ENCODE measurements at regions not wholly inside any gene's neighbourhood (a gene's known extent, or its start where the extent isn't known, plus 50 kb on each side); places are given as distances from the start of the nearest gene placed in this dataset.

DNA sequence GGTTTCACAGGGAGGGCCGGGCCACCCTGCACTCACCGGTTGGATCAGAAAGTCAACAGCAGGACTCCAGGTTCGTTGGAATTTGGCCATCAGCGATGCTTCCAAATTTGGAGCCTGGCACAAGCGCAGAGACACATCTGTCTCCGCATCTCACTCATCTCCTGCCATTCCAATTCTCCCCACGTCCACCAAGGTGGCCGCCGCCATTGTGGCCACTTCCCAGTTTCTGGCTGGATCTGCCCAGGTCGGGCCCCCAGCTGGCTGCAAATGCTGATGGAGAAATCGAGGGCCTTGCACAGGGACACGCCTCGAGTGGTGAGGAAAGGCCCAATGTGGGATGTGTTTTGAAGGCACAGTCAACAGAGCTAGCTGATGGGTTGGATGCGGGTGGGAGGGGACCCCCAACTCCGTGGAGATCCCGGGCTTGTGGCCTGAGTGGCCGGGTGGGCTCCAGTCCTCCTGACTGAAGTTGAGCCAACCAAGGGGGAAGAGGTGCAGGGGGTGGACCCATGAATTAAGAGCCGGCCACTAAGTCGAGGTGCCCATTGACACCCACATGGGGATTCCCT lies 102.7 kb downstream of the CRYAA start:
- H3K4me3 ChIP-seq (ENCODE audit: low read depth, low read length) = no peak overlapping the region
- in situ Hi-C loops (cut with HindIII; ENCODE audit: low sequenced_read_pairs) = no loop called here
- TF ChIP-seq, protein P1, sequence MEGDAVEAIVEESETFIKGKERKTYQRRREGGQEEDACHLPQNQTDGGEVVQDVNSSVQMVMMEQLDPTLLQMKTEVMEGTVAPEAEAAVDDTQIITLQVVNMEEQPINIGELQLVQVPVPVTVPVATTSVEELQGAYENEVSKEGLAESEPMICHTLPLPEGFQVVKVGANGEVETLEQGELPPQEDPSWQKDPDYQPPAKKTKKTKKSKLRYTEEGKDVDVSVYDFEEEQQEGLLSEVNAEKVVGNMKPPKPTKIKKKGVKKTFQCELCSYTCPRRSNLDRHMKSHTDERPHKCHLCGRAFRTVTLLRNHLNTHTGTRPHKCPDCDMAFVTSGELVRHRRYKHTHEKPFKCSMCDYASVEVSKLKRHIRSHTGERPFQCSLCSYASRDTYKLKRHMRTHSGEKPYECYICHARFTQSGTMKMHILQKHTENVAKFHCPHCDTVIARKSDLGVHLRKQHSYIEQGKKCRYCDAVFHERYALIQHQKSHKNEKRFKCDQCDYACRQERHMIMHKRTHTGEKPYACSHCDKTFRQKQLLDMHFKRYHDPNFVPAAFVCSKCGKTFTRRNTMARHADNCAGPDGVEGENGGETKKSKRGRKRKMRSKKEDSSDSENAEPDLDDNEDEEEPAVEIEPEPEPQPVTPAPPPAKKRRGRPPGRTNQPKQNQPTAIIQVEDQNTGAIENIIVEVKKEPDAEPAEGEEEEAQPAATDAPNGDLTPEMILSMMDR (IDR thresholded peaks at IDR 0.05; ENCODE audit: low read depth, low read length, missing control alignments) = no peak
- DNase-seq (ENCODE audit: low read depth) = no peak

DNA sequence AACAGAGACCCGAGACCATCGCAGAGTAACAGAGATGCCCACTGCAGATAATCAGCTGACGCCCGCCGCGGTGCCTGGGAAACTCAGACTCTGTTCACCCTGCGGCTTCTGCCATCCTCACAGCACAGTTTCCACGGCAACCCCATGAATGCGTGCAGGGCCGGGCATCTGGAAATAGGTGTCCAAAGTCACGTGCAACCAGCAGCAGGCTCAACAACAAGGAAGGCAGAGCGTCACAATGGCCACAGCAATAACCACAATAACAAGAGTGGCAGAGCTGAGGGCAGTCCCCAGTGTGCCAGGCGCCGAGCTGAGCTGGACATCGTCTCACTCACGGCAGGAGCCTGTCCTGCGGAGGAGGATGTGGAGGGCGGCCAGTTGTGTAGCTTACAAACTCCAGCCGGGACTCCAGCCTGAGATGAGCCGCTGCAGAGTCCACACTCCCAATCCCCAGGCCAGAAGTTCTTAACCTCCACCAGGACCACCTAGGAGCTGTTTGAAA lies 102.0 kb downstream of the CRYAA start:
- TF ChIP-seq, protein P1 (IDR thresholded peaks at IDR 0.05; ENCODE audit: low read depth, low read length, missing control alignments) = no peak
- in situ Hi-C loops (cut with HindIII; ENCODE audit: low sequenced_read_pairs) = no loop called here
- no peak for DNase-seq (ENCODE audit: low read depth)
- no peak overlapping the region for H3K4me3 ChIP-seq (ENCODE audit: low read depth, low read length)

DNA sequence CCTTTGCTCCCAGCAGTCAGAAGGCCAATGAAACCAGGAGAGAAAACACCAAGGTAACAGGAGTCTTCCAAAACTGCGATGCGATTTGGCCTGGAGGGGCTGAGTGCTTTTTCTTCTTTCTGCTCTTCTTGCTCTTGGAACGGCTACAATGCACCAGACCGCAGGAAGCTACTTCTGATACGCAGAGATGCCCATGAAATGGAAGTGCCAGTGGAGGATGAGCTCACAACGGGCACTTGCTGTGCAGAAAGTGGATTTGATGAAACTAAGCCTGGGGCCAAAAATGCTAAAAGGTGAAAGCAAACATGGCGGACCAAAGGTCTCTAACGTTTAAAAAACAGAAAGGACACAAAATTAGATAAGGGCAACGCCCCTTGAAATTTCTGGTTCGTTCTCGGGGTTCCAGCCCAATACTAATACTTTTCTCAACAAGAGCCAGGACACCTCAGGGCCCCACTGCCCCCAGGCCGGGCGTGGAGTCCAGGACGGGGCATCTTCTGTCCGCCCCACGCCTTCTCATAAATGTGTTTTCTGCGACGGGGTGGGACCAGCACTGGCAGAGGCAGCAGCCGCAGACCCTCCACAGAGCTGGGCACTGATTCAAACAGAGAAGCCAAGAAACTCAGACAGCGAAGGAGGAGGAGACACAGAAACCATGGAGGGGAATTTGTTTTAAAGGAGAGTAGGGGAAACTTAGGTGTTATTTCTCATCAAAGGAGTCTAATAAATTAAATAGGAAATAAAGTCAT lies 101.3 kb downstream of the CRYAA start:
- no peak for DNase-seq (ENCODE audit: low read depth)
- no peak overlapping the region for H3K4me3 ChIP-seq (ENCODE audit: low read depth, low read length)
- in situ Hi-C loops (cut with HindIII; ENCODE audit: low sequenced_read_pairs) = no loop called here
- TF ChIP-seq, protein P1 (IDR thresholded peaks at IDR 0.05; ENCODE audit: low read depth, low read length, missing control alignments) = no peak

DNA sequence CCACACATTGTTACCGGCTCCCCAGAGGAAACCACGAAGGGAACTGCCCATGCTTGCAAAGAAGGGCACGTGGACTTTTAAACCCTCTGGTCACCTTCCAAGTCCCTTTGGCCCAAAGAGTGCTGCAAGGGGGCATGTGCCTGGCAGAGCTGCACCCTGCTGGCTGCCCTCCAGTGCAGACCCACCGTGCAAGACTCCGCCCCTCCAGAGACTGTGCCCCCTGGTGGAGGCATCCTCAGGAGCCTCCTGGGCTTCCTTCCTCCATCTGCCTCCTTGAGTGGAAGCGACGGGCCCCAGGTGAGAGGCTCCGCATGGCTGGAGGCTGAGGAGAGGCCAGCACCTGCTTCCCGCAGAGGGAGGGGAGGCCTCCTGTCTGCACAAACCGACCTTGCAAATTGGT lies 100.6 kb downstream of the CRYAA start:
- DNase-seq (ENCODE audit: low read depth) = no peak
- H3K4me3 ChIP-seq (ENCODE audit: low read depth, low read length) = no peak overlapping the region
- in situ Hi-C loops (cut with HindIII; ENCODE audit: low sequenced_read_pairs) = no loop called here
- TF ChIP-seq, protein P1 (IDR thresholded peaks at IDR 0.05; ENCODE audit: low read depth, low read length, missing control alignments) = peak; percentile 26

DNA sequence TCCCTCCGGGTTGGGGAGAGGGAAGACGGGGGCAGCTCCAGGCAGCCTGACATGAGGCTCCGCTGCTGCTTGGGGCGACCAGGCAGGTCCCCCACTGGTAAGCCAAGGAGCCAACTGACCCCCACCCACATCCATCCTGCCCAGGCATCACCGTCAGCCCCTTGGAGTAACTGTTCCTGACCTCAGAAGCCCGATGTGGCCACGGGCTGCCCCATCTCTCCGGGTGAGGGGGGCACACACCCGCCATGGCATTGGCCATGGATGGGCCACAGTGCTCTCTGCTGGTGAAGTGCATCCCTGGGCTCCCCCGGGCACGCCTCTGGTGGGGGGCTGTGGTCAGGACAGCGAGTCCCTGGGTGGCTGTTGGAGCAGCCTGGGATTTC lies 100.0 kb downstream of the CRYAA start:
- in situ Hi-C loops (cut with HindIII; ENCODE audit: low sequenced_read_pairs) = no loop called here
- TF ChIP-seq, protein P1 (IDR thresholded peaks at IDR 0.05; ENCODE audit: low read depth, low read length, missing control alignments) = no peak
- no peak for DNase-seq (ENCODE audit: low read depth)

DNA sequence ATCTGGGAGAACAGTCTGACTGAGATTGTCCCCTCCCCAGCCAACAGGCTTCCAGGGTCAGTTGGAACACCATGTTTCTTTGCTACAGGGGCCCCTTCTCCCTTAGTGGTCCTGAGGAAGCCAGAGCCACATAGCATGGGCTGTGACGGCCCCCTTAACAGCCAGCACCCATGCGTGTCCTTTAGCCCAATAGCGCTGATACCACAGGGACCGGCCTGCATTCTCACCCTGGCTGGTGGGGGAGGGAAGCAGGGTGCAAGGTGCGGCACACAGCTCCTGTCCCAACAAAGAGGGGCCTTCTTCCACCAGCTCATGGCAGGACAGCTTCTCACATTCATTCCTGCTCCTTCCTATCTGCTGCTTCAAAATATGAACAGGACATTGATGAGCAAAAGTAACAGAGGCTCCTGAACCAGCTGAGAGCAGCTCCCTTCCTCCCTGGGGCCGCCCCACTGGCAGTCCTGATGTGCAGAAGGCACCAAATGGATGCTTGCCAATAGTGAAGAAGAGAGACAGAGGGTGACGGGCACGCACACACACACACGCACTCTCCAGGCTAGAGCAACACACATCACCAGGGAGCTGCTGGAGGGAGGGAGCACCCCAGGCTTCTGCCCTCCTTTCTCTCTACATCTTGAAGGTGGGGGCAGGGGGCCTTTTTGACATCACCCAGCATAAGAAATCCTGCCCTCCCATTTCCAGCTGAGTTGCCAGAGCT lies 99.4 kb downstream of the CRYAA start:
- TF ChIP-seq, protein P1 (IDR thresholded peaks at IDR 0.05; ENCODE audit: low read depth, low read length, missing control alignments) = no peak
- in situ Hi-C loops (cut with HindIII; ENCODE audit: low sequenced_read_pairs) = no loop called here
- no peak for DNase-seq (ENCODE audit: low read depth)
- no peak overlapping the region for H3K4me3 ChIP-seq (ENCODE audit: low read depth, low read length)

More for the DNA sequence above, 100.0 kb downstream of the CRYAA start:
- H3K4me3 ChIP-seq (ENCODE audit: low read depth, low read length) = no peak overlapping the region
